NCI-H460 (cell line): ENCODE measurements at regions not wholly inside any gene's neighbourhood (a gene's known extent, or its start where the extent isn't known, plus 50 kb on each side); places are given as distances from the start of the nearest gene placed in this dataset.

Experiments
- DNase-seq: peaks from one replicate; pipeline ENCODE4 v3.0.0-alpha.2; 2016; ENCODE audit warnings: low read depth; ENCODE audit errors: extremely low read depth

DNA sequence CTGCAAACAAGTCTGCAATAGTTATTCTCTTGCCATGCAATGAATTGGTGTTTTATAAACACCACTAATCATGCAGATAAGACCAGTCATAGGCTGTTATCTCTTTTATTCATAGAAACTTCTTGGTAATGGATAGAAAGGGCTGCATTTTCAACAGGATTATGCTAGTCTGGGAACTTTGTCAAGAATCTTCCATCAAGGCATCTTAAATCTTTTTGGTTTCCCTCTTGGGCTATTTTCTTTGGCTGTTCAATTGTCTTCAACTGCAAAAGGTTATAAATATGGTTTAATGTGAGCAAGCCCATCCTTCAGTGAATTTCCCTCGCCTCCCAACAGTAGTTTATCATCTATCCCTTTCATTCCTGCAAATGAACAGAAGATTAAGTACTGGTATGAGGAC lies 59.0 kb upstream of the MINAR1 start:
- no peak for DNase-seq

DNA sequence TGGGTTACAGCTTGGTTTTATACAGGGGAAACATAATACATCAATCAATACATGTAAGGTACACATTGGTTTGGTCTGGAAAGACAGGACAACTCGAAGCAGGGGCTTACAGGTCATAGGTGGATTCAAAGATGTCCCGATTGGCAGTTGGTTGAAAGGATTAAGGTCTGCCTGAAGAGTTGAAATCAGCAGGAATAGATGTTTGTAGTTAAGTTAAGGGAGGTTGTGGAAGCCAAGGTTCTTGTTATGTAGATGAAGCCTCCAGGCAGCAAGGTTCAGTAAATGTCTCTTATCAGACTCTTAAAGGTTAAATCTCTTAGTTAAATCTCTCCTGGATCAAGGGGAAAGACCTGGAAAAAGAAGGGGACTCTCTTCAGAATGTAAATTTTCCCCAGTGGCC lies 58.4 kb upstream of the MINAR1 start:
- no peak for DNase-seq

DNA sequence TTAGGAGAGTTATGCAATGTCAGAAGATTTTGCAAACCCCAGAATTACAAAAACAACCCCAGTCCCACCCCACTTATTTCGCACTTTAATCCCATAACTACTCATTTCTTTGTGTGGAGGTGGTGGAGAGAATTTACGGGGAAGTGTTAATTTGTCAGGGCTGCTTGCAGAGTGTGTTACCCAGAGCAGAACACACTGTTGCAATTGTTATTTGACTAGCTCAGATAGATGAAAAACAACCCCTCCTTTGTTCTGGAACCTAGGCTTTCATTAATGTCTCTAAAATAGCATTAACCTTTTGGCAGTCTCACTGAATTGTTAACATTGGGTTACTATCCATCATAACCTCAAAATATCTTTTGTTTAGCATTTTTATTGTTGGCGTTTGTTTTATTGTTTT lies 55.8 kb upstream of the MINAR1 start:
- DNase-seq: no peak

DNA sequence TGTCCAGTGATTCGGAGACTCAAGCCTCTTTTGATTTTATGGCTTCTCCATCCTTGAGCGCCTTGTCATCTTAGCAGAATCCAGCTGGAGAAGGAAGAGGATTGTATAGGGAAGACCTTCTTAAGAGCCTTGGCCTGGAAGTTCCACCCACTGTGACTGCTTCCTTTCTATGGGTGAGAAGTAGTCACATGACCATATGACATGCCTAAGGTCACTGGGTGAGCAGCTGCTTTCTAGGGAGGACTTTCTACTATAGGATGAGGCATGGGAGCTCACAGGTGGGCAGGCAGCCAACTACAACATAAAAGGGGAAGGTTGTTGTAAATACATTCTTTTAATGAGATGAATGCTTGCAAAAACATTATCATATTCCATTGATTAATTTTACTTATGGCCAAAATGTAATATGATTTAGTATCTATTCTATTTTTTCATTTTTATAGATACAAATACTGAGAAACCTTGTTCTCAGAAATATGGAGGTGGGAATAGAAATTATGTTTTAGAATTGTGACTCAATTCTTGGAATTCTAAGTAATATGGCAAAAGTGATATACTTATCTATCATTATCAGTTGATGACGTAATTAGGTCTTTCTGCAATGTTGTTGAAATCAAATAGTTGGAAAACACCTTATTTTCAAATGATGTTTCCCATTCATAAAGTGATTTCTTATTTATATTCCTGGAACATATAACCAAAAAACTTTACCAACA lies 53.6 kb upstream of the MINAR1 start:
- DNase-seq: no peak

DNA sequence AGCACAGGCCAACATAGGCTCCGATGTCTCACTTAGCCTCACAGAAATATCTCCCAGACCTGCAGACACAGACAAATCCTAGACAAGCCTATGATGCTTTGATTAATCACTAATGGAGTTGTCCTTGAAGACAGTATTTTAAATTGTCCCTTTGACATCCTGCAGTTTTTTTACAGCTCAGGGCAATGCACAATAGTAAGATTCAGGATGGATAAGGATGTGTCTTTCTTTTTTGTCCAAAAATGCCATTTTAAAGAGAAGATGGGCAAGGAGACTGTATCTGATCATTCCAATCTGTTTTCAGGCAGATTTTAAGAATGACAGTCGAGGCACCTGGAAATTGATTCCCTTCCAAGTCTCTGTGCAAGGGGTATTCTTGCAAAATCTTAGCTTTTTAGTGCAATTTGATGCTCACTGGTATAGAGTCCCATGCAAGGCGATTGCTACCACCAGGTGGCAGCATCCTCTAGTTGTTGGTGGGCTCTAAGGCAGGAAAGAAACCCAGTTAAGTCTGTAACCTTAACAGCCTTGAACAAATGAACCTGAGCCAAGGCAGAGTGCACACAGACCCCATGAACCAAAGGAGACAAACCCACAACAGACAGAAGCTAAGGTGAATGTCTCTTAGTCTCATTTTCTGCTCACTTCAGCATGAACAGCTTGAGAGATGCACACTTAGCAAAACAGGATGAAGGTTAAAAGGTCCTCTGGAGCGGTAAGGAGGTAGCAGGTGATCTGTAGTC lies 51.2 kb upstream of the MINAR1 start:
- DNase-seq: peak; percentile 62

DNA sequence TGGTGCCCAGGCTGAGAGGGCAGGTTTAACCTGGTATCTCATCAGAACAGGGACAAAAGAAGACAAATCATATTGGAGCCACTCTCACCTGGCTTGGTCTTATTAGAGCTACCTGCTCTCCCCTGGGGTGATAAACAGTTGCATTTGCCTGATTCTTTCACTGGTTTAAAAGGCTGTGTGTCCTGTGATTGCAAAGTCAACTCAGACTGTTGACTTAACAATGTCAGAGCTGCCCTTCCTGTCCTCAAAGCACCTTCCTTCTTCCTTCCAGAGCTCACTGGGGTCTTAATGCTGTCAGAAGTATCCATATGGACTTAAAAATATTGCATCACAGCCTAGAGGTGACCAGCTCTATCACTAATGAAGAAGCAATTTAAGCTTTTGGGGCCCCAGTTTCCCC lies 50.5 kb upstream of the MINAR1 start:
- no peak for DNase-seq
